ENCODE measurements at regions not wholly inside any gene's neighbourhood (a gene's known extent, or its start where the extent isn't known, plus 50 kb on each side); places are given as distances from the start of the nearest gene placed in this dataset.
"Not testable (repeated sequence)": the region's sequence is repeated elsewhere in the genome, so short reads cannot be mapped to it uniquely, and the experiment has no call there.

DNA sequence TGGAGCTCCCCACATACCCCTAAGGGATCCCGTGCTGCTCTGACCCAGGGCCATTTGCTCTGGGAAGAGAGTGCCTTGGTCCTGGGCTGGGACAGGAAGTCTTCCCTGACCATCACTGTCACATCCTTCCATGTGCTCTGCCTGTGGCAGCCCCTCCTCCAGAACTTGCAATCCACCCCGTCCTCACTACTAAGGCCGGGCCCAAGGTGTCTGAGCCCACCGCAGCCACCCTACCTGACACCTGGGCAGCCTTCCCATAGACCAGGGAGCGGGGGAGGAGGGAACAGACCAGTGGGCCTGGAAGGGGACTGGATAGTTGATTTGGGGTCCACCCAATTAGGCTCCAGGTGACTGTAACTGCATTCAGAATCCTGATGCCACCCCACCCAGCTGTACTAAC is 117.5 kb upstream of the CRHR1 start:
- no peaks in the 10 kb centered on the region for H3K36me3 ChIP-seq (ENCODE audit: insufficient read depth, low read length)
- no peaks in the 10 kb centered on the region for H3K9me3 ChIP-seq (ENCODE audit: low read length)
- no peak overlapping the region for H3K4me3 ChIP-seq (ENCODE audit: low read length)
- peaks cover 4% of the 10 kb centered on the region for H3K27me3 ChIP-seq (ENCODE audit: insufficient read depth, low read length)
- no peaks in the 10 kb centered on the region for H3K4me1 ChIP-seq (ENCODE audit: insufficient read depth, low read length)
- H2AFZ ChIP-seq (ENCODE audit: low read depth, low read length), result no peak overlapping the region

GRCh38 chr17:45667591-45668171 is 116.4 kb upstream of the CRHR1 start:
- no peak overlapping the region for H2AFZ ChIP-seq (ENCODE audit: low read depth, low read length)
- H3K4me3 ChIP-seq (ENCODE audit: low read length), result no peak overlapping the region
- no peaks in the 10 kb centered on the region for H3K4me1 ChIP-seq (ENCODE audit: insufficient read depth, low read length)
- no peaks in the 10 kb centered on the region for H3K9me3 ChIP-seq (ENCODE audit: low read length)
- H3K36me3 ChIP-seq (ENCODE audit: insufficient read depth, low read length), result no peaks in the 10 kb centered on the region
- peaks cover 4% of the 10 kb centered on the region for H3K27me3 ChIP-seq (ENCODE audit: insufficient read depth, low read length)

- Histone ChIP-seq H3K36me3 (ENCODE audit: insufficient read depth, low read length) (no peaks in the 10 kb centered on the region), H3K4me1 (ENCODE audit: insufficient read depth, low read length) (no peaks in the 10 kb centered on the region), H3K27me3 (ENCODE audit: insufficient read depth, low read length) (peaks cover 4% of the 10 kb centered on the region), H3K9me3 (ENCODE audit: low read length) (no peaks in the 10 kb centered on the region), H3K4me3 (ENCODE audit: low read length) (no peak overlapping the region), H2AFZ (ENCODE audit: low read depth, low read length) (no peak overlapping the region)
These were observed 115.8 kb upstream of the CRHR1 start for GRCh38 chr17:45668316-45668715.

DNA sequence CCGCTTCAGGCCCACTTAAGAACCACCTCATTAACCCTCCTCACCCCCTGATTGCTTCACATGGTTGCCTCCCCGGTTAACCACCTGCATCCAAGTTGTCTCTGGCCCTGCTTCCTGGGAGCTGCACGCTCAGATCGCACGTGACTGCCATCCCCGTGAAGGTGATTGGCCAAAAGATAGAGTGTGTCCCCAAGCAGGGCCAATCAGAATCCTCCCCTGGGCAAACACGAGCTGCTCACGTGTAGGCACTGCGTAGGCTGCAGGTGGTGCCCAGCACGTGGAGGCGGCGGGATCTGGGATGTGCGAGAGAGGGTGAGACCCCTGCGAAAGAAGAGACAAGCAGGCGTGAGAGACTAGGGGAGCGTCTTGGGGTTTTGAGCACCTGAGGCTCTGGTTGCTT is 111.8 kb upstream of the CRHR1 start:
- H3K4me3 ChIP-seq (ENCODE audit: low read length), result no peak overlapping the region
- H2AFZ ChIP-seq (ENCODE audit: low read depth, low read length), result no peak overlapping the region
- no peaks in the 10 kb centered on the region for H3K36me3 ChIP-seq (ENCODE audit: insufficient read depth, low read length)
- H3K4me1 ChIP-seq (ENCODE audit: insufficient read depth, low read length), result no peaks in the 10 kb centered on the region
- no peaks in the 10 kb centered on the region for H3K27me3 ChIP-seq (ENCODE audit: insufficient read depth, low read length)
- no peaks in the 10 kb centered on the region for H3K9me3 ChIP-seq (ENCODE audit: low read length)

DNA sequence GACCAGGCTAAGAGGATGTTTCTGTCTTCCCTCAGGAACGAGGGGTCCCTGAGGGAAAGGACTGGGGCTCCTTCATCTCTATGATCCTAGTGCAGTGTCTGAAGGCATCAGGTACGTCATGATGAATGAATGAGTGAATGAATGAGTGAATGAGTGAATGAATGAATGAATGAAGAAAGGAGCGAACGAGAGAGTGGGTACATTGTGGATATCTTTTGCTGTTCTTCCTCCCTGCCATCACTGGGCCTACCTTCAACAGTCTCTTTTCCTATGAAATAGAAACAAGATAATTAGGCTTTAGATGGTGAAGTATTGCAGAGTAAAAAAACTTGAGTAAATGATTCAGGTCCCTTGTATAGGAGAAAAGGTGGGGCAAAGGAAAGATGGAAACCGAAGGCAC is 111.3 kb upstream of the CRHR1 start:
- no peaks in the 10 kb centered on the region for H3K4me1 ChIP-seq (ENCODE audit: insufficient read depth, low read length)
- no peaks in the 10 kb centered on the region for H3K27me3 ChIP-seq (ENCODE audit: insufficient read depth, low read length)
- no peak overlapping the region for H3K4me3 ChIP-seq (ENCODE audit: low read length)
- no peaks in the 10 kb centered on the region for H3K36me3 ChIP-seq (ENCODE audit: insufficient read depth, low read length)
- H3K9me3 ChIP-seq (ENCODE audit: low read length), result no peaks in the 10 kb centered on the region
- H2AFZ ChIP-seq (ENCODE audit: low read depth, low read length), result no peak overlapping the region

DNA sequence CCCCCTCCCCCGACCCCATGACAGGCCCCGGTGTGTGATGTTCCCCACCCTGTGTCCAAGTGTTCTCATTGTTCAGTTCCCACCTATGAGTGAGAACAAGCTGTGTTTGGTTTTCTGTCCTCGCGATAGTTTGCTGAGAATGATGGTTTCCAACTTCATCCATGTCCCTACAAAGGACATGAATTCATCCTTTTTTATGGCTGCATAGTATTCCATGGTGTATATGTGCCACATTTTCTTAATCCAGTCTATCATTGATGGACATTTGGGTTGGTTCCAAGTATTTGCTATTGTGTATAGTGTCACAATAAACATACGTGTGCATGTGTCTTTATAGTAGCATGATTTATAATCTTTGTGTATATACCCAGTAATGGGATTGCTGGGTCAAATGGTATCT is 110.4 kb upstream of the CRHR1 start:
- H3K4me1 ChIP-seq (ENCODE audit: insufficient read depth, low read length), result not testable (repeated sequence)

DNA sequence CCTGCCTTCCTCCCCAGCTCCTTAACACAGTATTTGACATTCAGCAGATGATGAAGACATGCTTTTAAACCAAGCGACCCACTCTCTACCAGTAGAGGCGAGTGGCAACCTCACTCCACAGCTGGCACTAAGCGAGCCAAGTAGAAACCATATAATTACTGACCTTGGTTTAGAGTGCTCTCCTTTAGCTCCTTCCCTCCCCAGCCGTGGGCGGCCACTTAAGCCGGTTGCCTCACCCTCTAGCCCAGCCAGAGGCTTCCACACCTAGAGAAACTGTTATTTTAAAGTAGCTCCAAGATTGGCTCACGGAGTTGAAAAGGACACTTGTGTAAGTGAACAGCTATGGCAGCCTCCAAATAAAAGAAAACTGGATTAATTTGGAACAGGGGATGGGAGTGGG is 109.1 kb upstream of the CRHR1 start:
- no peaks in the 10 kb centered on the region for H3K27me3 ChIP-seq (ENCODE audit: insufficient read depth, low read length)
- H2AFZ ChIP-seq (ENCODE audit: low read depth, low read length), result no peak overlapping the region
- no peaks in the 10 kb centered on the region for H3K36me3 ChIP-seq (ENCODE audit: insufficient read depth, low read length)
- no peak overlapping the region for H3K4me3 ChIP-seq (ENCODE audit: low read length)
- H3K4me1 ChIP-seq (ENCODE audit: insufficient read depth, low read length), result no peaks in the 10 kb centered on the region
- peaks cover 2% of the 10 kb centered on the region for H3K9me3 ChIP-seq (ENCODE audit: low read length)

More for the DNA sequence above, 110.4 kb upstream of the CRHR1 start:
- not testable (repeated sequence) for H3K4me3 ChIP-seq (ENCODE audit: low read length); H3K9me3 ChIP-seq (ENCODE audit: low read length); H3K36me3 ChIP-seq (ENCODE audit: insufficient read depth, low read length); H3K27me3 ChIP-seq (ENCODE audit: insufficient read depth, low read length); H2AFZ ChIP-seq (ENCODE audit: low read depth, low read length)

DNA sequence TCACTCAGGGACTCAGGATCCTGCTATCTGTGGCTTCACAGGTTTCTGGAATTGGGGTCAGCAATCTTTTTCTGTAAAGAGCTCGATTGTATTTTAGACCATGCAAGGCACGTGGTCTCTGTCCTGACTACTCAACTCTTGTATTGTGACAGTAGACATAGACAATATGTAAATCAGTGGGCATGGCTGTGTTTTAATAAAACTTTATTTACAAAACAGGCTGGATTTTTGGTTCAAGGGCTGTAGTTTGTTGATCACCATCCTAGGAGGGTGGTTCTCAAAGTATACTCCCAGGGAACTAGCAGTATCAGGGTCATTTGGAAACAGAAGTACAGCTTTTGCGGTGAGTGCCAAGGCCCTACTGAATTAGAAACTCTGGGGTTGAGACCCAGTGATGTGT is 108.2 kb upstream of the CRHR1 start:
- no peak overlapping the region for H3K4me3 ChIP-seq (ENCODE audit: low read length)
- H3K36me3 ChIP-seq (ENCODE audit: insufficient read depth, low read length), result no peaks in the 10 kb centered on the region
- H2AFZ ChIP-seq (ENCODE audit: low read depth, low read length), result no peak overlapping the region
- H3K27me3 ChIP-seq (ENCODE audit: insufficient read depth, low read length), result no peaks in the 10 kb centered on the region
- no peaks in the 10 kb centered on the region for H3K4me1 ChIP-seq (ENCODE audit: insufficient read depth, low read length)
- H3K9me3 ChIP-seq (ENCODE audit: low read length), result peaks cover 2% of the 10 kb centered on the region

DNA sequence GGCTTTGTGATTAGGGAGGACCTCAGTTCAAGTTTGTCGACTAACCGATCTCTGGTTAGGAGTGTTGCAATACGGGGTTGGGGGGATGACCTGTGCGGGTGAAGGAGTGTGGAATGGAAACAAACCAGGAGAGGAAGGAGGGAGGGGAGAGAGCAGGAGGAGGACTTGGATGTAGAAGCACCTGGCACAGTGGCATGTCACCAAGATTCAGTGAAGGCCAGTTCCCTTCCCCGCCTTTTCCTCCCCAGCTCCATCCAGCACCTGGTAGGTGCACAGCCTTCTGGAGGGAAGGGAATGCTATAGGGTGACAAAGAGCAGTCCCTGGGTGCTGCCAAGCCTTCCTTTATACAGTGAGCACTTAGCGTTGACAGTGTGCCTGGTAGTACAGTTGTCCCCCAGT is 107.4 kb upstream of the CRHR1 start:
- H3K9me3 ChIP-seq (ENCODE audit: low read length), result peaks cover 2% of the 10 kb centered on the region
- H2AFZ ChIP-seq (ENCODE audit: low read depth, low read length), result no peak overlapping the region
- no peaks in the 10 kb centered on the region for H3K27me3 ChIP-seq (ENCODE audit: insufficient read depth, low read length)
- no peak overlapping the region for H3K4me3 ChIP-seq (ENCODE audit: low read length)
- no peaks in the 10 kb centered on the region for H3K4me1 ChIP-seq (ENCODE audit: insufficient read depth, low read length)
- no peaks in the 10 kb centered on the region for H3K36me3 ChIP-seq (ENCODE audit: insufficient read depth, low read length)

GRCh38 chr17:45677770-45678169 is 106.3 kb upstream of the CRHR1 start:
- H3K4me3 ChIP-seq (ENCODE audit: low read length), result no peak overlapping the region
- no peaks in the 10 kb centered on the region for H3K4me1 ChIP-seq (ENCODE audit: insufficient read depth, low read length)
- H3K9me3 ChIP-seq (ENCODE audit: low read length), result peaks cover 2% of the 10 kb centered on the region
- no peaks in the 10 kb centered on the region for H3K27me3 ChIP-seq (ENCODE audit: insufficient read depth, low read length)
- H2AFZ ChIP-seq (ENCODE audit: low read depth, low read length), result no peak overlapping the region
- H3K36me3 ChIP-seq (ENCODE audit: insufficient read depth, low read length), result no peaks in the 10 kb centered on the region

DNA sequence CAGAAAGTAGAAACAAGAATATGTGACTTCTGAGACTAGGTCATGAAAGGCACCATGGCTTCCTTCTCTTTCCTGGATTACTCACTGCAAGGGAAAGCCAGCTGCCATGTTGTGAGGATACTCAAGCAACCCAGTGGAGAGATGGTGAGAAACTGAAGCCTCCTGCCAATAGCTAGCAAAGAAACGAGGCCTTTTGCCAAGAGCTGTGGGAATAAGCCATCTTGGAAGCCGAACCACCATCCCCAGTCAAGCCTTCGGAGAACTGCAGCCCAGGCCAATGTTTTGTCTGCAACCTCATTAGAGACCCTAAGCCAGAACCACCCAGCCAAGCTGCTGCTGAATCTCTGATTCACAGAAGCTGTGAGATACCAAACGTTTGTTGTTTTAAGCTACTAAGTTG is 104.7 kb upstream of the CRHR1 start:
- H3K4me3 ChIP-seq (ENCODE audit: low read length), result no peak overlapping the region
- no peak overlapping the region for H2AFZ ChIP-seq (ENCODE audit: low read depth, low read length)
- H3K27me3 ChIP-seq (ENCODE audit: insufficient read depth, low read length), result no peaks in the 10 kb centered on the region
- H3K36me3 ChIP-seq (ENCODE audit: insufficient read depth, low read length), result no peaks in the 10 kb centered on the region
- H3K9me3 ChIP-seq (ENCODE audit: low read length), result peaks cover 2% of the 10 kb centered on the region
- no peaks in the 10 kb centered on the region for H3K4me1 ChIP-seq (ENCODE audit: insufficient read depth, low read length)

DNA sequence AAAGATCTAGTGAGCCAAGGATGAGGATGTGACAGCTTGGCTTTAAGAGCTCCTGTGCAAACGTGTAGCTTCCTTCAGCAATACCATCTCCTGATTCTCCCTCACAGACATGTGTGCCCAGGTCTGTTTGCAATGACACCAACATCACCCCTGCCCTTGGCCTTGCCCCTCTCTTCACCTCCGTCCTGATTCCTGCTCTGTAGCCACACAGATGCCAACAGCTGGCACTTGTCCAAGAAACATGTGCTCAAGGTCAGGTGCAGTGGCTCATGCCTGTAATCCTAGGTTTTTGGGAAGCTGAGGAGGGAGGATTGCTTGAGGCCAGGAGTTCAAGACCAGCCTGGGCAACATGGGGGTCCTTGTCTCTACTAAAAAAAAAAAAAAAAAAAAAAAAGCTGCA is 103.8 kb upstream of the CRHR1 start:
- H3K4me3 ChIP-seq (ENCODE audit: low read length), result no peak overlapping the region
- no peak overlapping the region for H2AFZ ChIP-seq (ENCODE audit: low read depth, low read length)
- peaks cover 2% of the 10 kb centered on the region for H3K9me3 ChIP-seq (ENCODE audit: low read length)
- H3K36me3 ChIP-seq (ENCODE audit: insufficient read depth, low read length), result no peaks in the 10 kb centered on the region
- H3K27me3 ChIP-seq (ENCODE audit: insufficient read depth, low read length), result no peaks in the 10 kb centered on the region
- no peaks in the 10 kb centered on the region for H3K4me1 ChIP-seq (ENCODE audit: insufficient read depth, low read length)

GRCh38 chr17:45681706-45682105 is 102.4 kb upstream of the CRHR1 start:
- Histone ChIP-seq H3K4me1 (ENCODE audit: insufficient read depth, low read length) (no peaks in the 10 kb centered on the region), H2AFZ (ENCODE audit: low read depth, low read length) (no peak overlapping the region), H3K36me3 (ENCODE audit: insufficient read depth, low read length) (no peaks in the 10 kb centered on the region), H3K4me3 (ENCODE audit: low read length) (no peak overlapping the region), H3K9me3 (ENCODE audit: low read length) (peaks cover 2% of the 10 kb centered on the region), H3K27me3 (ENCODE audit: insufficient read depth, low read length) (no peaks in the 10 kb centered on the region)

GRCh38 chr17:45686250-45686649 is 97.9 kb upstream of the CRHR1 start:
- peaks cover 8% of the 10 kb centered on the region for H3K27me3 ChIP-seq (ENCODE audit: insufficient read depth, low read length)
- no peaks in the 10 kb centered on the region for H3K36me3 ChIP-seq (ENCODE audit: insufficient read depth, low read length)
- no peak overlapping the region for H2AFZ ChIP-seq (ENCODE audit: low read depth, low read length)
- H3K9me3 ChIP-seq (ENCODE audit: low read length), result no peaks in the 10 kb centered on the region
- no peak overlapping the region for H3K4me3 ChIP-seq (ENCODE audit: low read length)
- peaks cover 6% of the 10 kb centered on the region for H3K4me1 ChIP-seq (ENCODE audit: insufficient read depth, low read length)
